NCI-H460 (cell line): ENCODE measurements at regions not wholly inside any gene's neighbourhood (a gene's known extent, or its start where the extent isn't known, plus 50 kb on each side); places are given as distances from the start of the nearest gene placed in this dataset.

Experiments
- DNase-seq: peaks from one replicate; pipeline ENCODE4 v3.0.0-alpha.2; 2016; ENCODE audit warnings: low read depth; ENCODE audit errors: extremely low read depth

DNA sequence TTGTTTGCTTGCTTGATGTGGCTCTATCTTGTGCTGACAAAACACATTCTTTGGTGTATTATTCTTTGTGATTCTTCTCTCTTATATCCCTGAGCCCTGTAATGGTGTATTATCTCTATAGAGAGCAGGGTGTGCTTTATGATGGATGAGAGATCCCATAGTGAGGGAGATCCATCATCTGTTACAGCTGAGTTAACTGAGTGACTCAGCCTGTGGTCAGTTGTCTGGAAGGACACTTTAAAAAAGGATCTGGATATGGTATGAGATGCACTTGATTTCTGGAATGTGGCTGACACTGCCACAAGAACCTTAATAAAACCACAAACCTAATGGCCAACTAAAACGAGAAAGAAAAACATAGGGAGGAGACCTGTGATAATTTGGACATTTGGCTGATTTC is 461.4 kb upstream of the SYT1 start:
- no peak for DNase-seq

- no peak for DNase-seq
These were observed 460.9 kb upstream of the SYT1 start for GRCh38 chr12:78403681-78404080.

DNA sequence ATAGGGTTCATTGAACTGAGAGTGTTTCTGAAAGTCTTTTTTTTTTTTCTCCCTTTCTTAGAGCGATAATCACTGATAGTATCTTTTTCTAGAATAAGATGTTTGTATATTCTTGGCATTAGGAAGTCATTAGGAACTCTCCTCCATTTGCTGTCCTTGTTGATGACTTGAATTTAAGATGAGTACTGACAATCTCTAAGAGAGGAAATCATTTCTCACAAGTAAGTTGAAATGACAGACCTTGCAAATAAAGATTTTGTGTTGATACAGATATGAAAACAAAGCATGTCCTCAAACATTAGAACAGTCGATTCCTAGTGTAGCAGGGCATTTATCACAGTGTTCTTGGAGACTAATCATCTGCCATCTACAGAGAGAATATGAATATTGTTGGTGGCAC is 458.4 kb upstream of the SYT1 start:
- no peak for DNase-seq

DNA sequence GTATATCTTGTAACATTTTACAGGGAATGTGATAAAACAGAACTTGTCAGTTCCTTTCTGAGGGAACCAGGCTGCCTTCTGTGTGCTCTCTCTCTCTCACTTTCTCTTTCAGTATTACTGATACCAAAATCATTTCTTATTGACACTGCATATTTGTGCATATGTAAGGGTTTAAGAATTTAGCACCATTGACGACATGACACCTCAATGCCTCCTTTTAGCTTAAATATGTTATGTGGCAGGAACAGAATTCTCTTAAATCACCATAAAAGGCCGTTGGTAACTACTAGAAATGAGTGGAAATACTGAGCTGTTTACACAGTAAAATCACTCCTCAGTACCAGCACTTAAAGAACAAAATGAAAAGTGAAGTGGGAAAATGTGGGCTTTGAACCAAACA is 457.7 kb upstream of the SYT1 start:
- DNase-seq: peak; percentile 52

DNA sequence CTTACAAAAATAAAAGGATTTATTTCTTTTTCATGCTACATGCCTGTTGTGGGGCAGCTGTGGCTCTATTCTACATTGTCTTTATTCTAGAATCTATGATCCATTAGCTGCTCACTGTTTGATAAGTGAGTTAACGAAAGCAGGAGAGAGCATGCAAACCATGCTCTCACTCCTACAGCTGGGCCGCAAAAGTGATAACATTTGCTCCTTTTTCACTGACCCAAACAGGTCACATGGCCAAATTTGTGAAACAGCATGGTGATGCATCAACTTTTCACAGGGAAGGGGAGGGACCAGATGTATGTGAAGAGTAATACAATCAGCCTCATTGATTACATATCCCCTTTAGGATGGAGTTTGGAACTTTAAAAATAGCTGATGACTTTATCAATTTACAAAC is 456.9 kb upstream of the SYT1 start:
- DNase-seq: peak; percentile 30

DNA sequence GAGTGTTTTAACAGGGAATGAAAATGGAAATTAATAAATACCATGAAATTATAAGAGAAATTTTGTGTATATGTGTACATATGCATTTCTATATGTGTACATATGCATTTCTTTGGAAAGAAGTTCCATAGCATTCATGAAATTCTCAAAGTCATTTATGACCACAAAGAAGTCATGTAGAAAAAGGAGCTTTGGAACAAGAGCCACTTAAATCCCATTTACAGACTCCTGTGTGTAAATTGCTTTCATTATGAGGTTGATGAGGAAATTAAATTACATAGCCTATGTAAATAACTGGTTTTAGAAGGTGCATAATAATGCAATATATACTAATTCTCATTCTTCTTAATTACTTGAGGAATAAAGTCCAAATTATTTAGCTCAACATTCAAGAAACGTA is 450.5 kb upstream of the SYT1 start:
- no peak for DNase-seq

- no peak for DNase-seq
These were observed 445.7 kb upstream of the SYT1 start for GRCh38 chr12:78418919-78419318.

- DNase-seq: no peak
These were observed 445.1 kb upstream of the SYT1 start for GRCh38 chr12:78419513-78419912.

DNA sequence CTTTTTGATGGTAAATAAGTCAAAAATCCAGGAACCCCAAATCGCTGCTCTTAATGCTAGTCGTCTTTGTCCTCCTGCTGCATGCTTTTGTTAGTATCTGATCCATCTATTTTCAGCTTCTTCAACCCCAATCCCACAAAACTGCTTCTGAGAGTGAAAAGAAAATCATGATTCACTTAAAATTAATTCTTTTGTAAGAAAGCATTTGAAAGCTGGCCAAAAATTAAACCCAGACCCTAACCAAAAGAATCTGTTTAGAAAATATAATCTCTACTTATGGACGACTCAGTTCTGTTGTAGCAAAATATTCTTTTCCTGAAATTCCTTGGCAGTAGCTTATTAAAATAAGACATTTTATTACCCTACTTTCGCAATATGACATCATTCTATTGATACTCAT is 443.6 kb upstream of the SYT1 start:
- no peak for DNase-seq

DNA sequence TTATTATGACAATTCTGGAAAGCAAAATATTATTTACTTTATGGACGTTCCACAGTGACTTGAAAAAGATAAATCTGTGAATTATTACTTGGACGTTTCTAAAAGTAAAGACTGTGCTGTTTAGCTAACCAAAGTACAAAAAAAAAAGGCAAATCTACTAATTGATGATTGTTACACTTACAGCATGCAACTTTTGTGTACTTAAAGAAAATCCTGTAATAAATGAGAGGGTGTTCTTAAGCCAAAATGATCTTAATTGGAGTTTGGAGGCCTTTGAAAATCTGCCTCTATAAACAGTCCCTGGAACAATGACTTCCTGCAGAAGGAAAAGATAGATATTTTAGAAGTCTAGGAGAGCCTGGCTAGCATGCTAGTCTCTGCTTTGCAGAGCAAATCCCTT is 434.0 kb upstream of the SYT1 start:
- no peak for DNase-seq

DNA sequence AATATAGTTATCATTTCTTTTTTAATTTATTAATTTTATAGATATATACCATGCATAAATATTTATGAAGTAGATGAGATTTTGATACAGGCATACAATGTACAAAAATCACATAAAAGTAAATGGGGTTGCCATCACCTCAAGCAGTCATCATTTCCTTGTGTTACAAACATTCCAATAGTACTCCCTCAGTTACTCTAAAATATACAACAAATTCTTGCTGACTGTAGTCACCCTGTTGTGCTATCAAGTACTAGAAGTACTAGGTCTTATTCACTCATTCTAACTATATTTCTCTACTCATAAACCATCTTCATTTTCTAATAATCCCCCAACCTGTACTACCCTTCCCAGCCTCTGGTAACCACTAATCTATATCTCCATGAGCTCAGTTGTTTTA is 432.6 kb upstream of the SYT1 start:
- DNase-seq: no peak

- no peak for DNase-seq
These were observed 424.9 kb upstream of the SYT1 start for GRCh38 chr12:78439666-78440065.

DNA sequence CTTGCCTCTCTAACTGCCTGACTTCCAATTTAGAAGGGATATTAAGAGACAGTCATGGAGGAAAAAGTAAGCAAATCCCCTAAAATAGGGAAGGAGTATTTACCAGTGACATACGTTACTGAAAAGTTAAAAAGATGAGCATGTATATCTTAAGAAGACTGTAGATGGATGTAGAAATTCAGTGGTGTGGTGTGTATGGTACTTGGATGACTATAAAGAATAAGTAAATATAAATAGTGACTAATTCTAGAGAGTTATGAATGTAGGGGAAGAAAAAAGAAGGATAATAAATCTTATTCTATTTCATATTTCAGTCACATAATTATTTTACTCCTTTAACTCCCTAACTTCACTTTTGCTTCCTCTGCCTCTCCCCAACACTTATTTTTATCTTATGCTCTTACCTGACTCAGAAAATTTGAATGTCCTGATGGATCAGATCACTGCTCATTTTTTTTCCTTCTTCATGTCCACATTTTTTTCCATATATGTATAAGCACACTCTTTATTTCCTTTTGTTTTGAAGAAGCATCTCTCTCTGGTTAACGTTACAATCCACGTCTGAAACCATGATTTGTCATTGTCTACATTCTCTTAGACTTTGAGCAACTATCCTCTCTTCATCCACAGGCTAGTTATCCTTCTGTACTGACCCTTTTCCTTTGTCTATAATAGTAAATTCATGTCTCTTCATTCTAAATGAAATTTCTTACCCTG is 422.7 kb upstream of the SYT1 start:
- DNase-seq: no peak

GRCh38 chr12:78442454-78442801 is 422.1 kb upstream of the SYT1 start:
- no peak for DNase-seq

GRCh38 chr12:78446555-78446954 is 418.0 kb upstream of the SYT1 start:
- no peak for DNase-seq

GRCh38 chr12:78447373-78447772 is 417.2 kb upstream of the SYT1 start:
- no peak for DNase-seq

- no peak for DNase-seq
These were observed 415.9 kb upstream of the SYT1 start for GRCh38 chr12:78448692-78449091.

DNA sequence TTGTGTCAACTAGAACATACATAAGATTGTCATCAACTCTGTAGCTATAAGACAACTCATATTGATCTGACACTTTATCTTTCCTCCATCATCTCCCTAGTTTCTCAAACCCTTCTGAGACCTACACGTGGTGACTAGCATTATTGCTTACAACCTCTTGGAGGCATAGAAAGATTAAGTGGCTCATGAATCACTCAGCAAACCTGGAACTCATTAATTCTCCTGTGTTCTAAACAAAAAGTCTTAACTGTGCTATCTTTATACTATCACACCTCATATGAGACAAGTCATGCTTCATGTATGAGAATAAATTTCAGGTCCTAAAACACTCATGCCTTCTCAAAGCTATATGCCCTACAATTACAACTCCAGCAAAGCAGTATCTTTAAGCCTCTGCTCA is 408.6 kb upstream of the SYT1 start:
- no peak for DNase-seq

DNA sequence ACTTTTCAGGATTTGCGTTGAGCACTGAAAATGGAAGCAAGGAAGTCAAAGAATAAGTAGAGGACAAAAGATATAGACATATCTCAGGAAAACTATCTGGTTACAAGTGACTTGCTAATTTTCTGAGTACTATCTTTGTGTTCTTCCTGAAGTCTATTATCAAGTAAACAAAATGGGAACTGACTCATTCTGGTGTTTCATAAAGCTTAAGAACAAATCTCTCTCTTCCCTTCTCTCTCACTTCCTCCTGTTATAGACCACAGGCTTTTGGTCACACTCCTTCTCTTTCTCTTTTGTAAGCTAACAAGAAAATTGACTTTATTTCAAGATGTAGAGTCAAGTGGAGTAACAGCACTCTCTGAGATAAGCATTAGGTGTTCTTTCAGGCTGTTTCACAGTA is 406.6 kb upstream of the SYT1 start:
- peak; percentile 9 for DNase-seq

DNA sequence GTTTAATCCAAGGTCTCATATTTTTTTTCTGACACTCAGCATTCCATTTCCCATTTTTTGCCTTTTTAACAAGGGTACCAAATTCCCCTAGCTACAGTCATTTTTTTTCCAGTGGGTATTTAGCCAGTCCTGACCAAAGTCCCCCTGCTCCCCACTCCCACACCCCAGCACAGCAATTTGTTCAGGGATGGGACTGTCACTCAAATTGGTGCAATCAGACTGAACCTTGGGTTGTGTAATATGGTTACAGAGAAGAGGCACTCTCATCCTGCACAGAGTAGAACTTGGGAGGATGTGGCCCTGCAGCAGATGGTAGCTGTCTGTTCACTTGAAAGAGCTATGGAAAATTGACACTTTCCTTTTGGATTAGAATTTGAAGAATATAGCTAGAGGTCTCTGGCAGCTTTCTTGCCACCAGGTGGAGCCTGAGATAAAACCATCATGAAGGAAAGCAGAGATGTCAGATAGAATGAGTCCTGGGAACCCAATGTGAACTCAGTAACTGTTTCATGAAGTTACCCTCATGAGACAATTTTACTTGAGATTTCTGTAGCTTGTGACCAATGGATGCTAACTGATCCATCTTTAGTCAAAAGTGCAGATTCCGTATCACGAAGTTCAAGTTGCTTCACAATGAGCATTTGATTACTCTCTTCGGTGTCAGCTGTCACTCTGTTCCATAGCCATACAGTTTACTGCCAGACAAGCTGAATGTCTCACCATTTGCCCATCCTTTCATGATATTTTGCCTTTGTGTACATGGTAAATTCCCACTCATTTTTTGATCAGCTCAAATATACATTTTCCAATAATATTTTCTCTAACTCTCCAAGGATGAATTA is 394.0 kb upstream of the SYT1 start:
- DNase-seq: peak; percentile 57

DNA sequence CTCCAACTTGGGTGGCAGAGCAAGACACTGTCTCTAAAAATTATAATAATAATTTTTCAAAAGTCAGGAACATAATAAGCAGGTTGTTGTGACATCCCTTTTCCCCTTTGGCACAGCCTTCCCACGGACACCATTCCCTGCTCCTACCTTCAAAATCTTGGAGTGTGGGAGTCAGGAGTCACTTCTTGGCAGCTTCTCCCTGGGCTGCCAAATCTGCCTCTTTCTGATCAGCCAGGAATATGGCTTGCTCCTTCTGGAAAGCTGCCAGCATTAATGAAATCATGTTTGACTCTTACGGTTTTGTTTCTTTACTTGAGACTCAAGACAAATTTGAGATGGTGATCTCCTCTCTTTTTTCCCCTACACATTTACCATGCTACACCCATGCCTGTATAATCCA is 391.4 kb upstream of the SYT1 start:
- DNase-seq: no peak

- DNase-seq: no peak
These were observed 391.0 kb upstream of the SYT1 start for GRCh38 chr12:78473561-78473960.
